ENCODE measurements at regions not wholly inside any gene's neighbourhood (a gene's known extent, or its start where the extent isn't known, plus 50 kb on each side); places are given as distances from the start of the nearest gene placed in this dataset.
A peak's percentile ranks its signal among the peaks of the same experiment; 100 is the strongest.

- no peak for DNase-seq (ENCODE audit: low read depth)
- peak; percentile 26 for TF ChIP-seq CTCF (conservative IDR thresholded peaks at IDR 0.05; ENCODE audit: low read depth, low read length)
- H3K4me3 ChIP-seq (ENCODE audit: low read length) = no peak overlapping the region
These were observed 498.2 kb downstream of the KCNA4 start for GRCh38 chr11:29518389-29519174.

- no peak for DNase-seq (ENCODE audit: low read depth)
- TF ChIP-seq CTCF (conservative IDR thresholded peaks at IDR 0.05; ENCODE audit: low read depth, low read length) = no peak
- H3K4me3 ChIP-seq (ENCODE audit: low read length) = no peak overlapping the region
These were observed 505.4 kb downstream of the KCNA4 start for GRCh38 chr11:29511394-29511793.

- H3K4me3 ChIP-seq (ENCODE audit: low read length) = no peak overlapping the region
- no peak for DNase-seq (ENCODE audit: low read depth)
- no peak for TF ChIP-seq CTCF (conservative IDR thresholded peaks at IDR 0.05; ENCODE audit: low read depth, low read length)
These were observed 509.5 kb downstream of the KCNA4 start for GRCh38 chr11:29507376-29507775.

GRCh38 chr11:29495676-29496075 lies 521.2 kb downstream of the KCNA4 start:
- H3K4me3 ChIP-seq (ENCODE audit: low read length) = no peak overlapping the region
- DNase-seq (ENCODE audit: low read depth) = no peak
- no peak for TF ChIP-seq CTCF (conservative IDR thresholded peaks at IDR 0.05; ENCODE audit: low read depth, low read length)

- no peak overlapping the region for H3K4me3 ChIP-seq (ENCODE audit: low read length)
- no peak for DNase-seq (ENCODE audit: low read depth)
- no peak for TF ChIP-seq CTCF (conservative IDR thresholded peaks at IDR 0.05; ENCODE audit: low read depth, low read length)
These were observed 525.9 kb downstream of the KCNA4 start for GRCh38 chr11:29490938-29491337.

GRCh38 chr11:29486301-29486700 lies 530.5 kb downstream of the KCNA4 start:
- no peak for TF ChIP-seq CTCF (conservative IDR thresholded peaks at IDR 0.05; ENCODE audit: low read depth, low read length)

GRCh38 chr11:29485641-29486040 lies 531.2 kb downstream of the KCNA4 start:
- DNase-seq (ENCODE audit: low read depth) = no peak
- no peak overlapping the region for H3K4me3 ChIP-seq (ENCODE audit: low read length)
- TF ChIP-seq CTCF (conservative IDR thresholded peaks at IDR 0.05; ENCODE audit: low read depth, low read length) = no peak

More at GRCh38 chr11:29486301-29486700, 530.5 kb downstream of the KCNA4 start:
- H3K4me3 ChIP-seq (ENCODE audit: low read length) = no peak overlapping the region
- peak; percentile 69 for DNase-seq (ENCODE audit: low read depth)
